ENCODE measurements at regions not wholly inside any gene's neighbourhood (a gene's known extent, or its start where the extent isn't known, plus 50 kb on each side); places are given as distances from the start of the nearest gene placed in this dataset.

DNA sequence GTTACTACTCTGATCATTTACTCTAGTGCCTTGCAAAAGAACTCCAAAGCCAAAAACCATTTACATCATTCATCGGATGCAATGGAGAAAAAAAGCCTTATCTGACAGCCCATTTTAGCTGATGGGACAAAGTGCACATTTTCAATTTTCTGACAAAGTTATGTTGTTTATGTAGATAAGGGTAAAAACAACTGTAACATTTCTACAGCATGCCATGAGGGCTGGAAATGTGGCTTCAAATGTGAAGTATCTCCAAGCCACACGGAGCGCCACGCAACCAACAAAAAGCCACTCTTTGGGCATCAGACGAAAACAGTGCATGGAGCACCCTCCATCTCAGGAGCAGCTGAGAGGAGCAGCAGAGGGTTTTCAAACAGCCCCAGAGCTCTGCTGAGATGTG, 364.6 kb upstream of the ZNF507 start:
- Histone ChIP-seq H3K4me2 (ENCODE audit: low read length) (no peak overlapping the region), H3K4me3 (ENCODE audit: low read depth, low read length, poor library complexity, severe bottlenecking) (no peak overlapping the region), H3K79me2 (ENCODE audit: insufficient read depth, low read depth, low read length) (no peaks in the 10 kb centered on the region), H3K9me2 (ENCODE audit: insufficient read depth, low read length) (no peaks in the 10 kb centered on the region), H2AFZ (ENCODE audit: low read length) (no peak overlapping the region), H3K4me1 (ENCODE audit: insufficient read depth, low read length, poor library complexity, severe bottlenecking) (no peaks in the 10 kb centered on the region), H3K36me3 (ENCODE audit: insufficient read depth, low read length) (no peaks in the 10 kb centered on the region), H3K9me3 (ENCODE audit: low read length) (no peaks in the 10 kb centered on the region), H3K27ac (ENCODE audit: low read depth, low read length, poor library complexity, severe bottlenecking) (no peak overlapping the region), H4K20me1 (ENCODE audit: insufficient read depth, low read length) (no peaks in the 10 kb centered on the region)
- TF ChIP-seq EZH2phosphoT487 (IDR thresholded peaks at IDR 0.05; ENCODE audit: borderline replicate concordance, low read depth, low read length) = no peak
- TF ChIP-seq, protein P1, sequence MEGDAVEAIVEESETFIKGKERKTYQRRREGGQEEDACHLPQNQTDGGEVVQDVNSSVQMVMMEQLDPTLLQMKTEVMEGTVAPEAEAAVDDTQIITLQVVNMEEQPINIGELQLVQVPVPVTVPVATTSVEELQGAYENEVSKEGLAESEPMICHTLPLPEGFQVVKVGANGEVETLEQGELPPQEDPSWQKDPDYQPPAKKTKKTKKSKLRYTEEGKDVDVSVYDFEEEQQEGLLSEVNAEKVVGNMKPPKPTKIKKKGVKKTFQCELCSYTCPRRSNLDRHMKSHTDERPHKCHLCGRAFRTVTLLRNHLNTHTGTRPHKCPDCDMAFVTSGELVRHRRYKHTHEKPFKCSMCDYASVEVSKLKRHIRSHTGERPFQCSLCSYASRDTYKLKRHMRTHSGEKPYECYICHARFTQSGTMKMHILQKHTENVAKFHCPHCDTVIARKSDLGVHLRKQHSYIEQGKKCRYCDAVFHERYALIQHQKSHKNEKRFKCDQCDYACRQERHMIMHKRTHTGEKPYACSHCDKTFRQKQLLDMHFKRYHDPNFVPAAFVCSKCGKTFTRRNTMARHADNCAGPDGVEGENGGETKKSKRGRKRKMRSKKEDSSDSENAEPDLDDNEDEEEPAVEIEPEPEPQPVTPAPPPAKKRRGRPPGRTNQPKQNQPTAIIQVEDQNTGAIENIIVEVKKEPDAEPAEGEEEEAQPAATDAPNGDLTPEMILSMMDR (conservative IDR thresholded peaks at IDR 0.05; ENCODE audit: low read length) = no peak
- BruUV-seq (replicated peaks) = no TSS peak
- POLR2A ChIA-PET = no interaction called here
- CTCF ChIA-PET (ENCODE audit: unreplicated experiment) = no interaction called here
- DNase-seq (ENCODE audit: low spot score) = no peak
- intact Hi-C loops (cut with micrococcal nuclease; ENCODE audit: unreplicated experiment) = no loop called here

- intact Hi-C loops (cut with micrococcal nuclease; ENCODE audit: unreplicated experiment) = no loop called here
- ChIA-PET CTCF (ENCODE audit: unreplicated experiment) (no interaction called here), POLR2A (no interaction called here)
- Histone ChIP-seq H4K20me1 (ENCODE audit: insufficient read depth, low read length) (no peaks in the 10 kb centered on the region), H2AFZ (ENCODE audit: low read length) (no peak overlapping the region), H3K4me2 (ENCODE audit: low read length) (no peak overlapping the region), H3K4me1 (ENCODE audit: insufficient read depth, low read length, poor library complexity, severe bottlenecking) (no peaks in the 10 kb centered on the region), H3K27ac (ENCODE audit: low read depth, low read length, poor library complexity, severe bottlenecking) (no peak overlapping the region), H3K9me3 (ENCODE audit: low read length) (no peaks in the 10 kb centered on the region), H3K9me2 (ENCODE audit: insufficient read depth, low read length) (no peaks in the 10 kb centered on the region), H3K79me2 (ENCODE audit: insufficient read depth, low read depth, low read length) (no peaks in the 10 kb centered on the region), H3K36me3 (ENCODE audit: insufficient read depth, low read length) (no peaks in the 10 kb centered on the region), H3K4me3 (ENCODE audit: low read depth, low read length, poor library complexity, severe bottlenecking) (no peak overlapping the region)
- no peak for TF ChIP-seq EZH2phosphoT487 (IDR thresholded peaks at IDR 0.05; ENCODE audit: borderline replicate concordance, low read depth, low read length)
- TF ChIP-seq, protein P1 (conservative IDR thresholded peaks at IDR 0.05; ENCODE audit: low read length) = no peak
- DNase-seq (ENCODE audit: low spot score) = no peak
- no TSS peak for BruUV-seq (replicated peaks)
These were observed 363.9 kb upstream of the ZNF507 start for GRCh38 chr19:31981545-31981944.

GRCh38 chr19:31983647-31984046, 361.8 kb upstream of the ZNF507 start:
- Histone ChIP-seq H3K27ac (ENCODE audit: low read depth, low read length, poor library complexity, severe bottlenecking) (no peak overlapping the region), H3K4me1 (ENCODE audit: insufficient read depth, low read length, poor library complexity, severe bottlenecking) (no peaks in the 10 kb centered on the region), H3K79me2 (ENCODE audit: insufficient read depth, low read depth, low read length) (no peaks in the 10 kb centered on the region), H3K36me3 (ENCODE audit: insufficient read depth, low read length) (no peaks in the 10 kb centered on the region), H4K20me1 (ENCODE audit: insufficient read depth, low read length) (no peaks in the 10 kb centered on the region), H2AFZ (ENCODE audit: low read length) (no peak overlapping the region), H3K9me3 (ENCODE audit: low read length) (no peaks in the 10 kb centered on the region), H3K9me2 (ENCODE audit: insufficient read depth, low read length) (no peaks in the 10 kb centered on the region), H3K4me3 (ENCODE audit: low read depth, low read length, poor library complexity, severe bottlenecking) (no peak overlapping the region), H3K4me2 (ENCODE audit: low read length) (no peak overlapping the region)
- BruUV-seq (replicated peaks) = no TSS peak
- no peak for DNase-seq (ENCODE audit: low spot score)
- POLR2A ChIA-PET = no interaction called here
- intact Hi-C loops (cut with micrococcal nuclease; ENCODE audit: unreplicated experiment) = no loop called here
- TF ChIP-seq EZH2phosphoT487 (IDR thresholded peaks at IDR 0.05; ENCODE audit: borderline replicate concordance, low read depth, low read length) = no peak
- TF ChIP-seq, protein P1 (conservative IDR thresholded peaks at IDR 0.05; ENCODE audit: low read length) = no peak
- CTCF ChIA-PET (ENCODE audit: unreplicated experiment) = no interaction called here
